GM21576 (cell line): ENCODE measurements at regions not wholly inside any gene's neighbourhood (a gene's known extent, or its start where the extent isn't known, plus 50 kb on each side); places are given as distances from the start of the nearest gene placed in this dataset.

Experiments
- ATAC-seq: cut with Tn5 transposase; IDR thresholded peaks from one replicate; pipeline ENCODE4 v1.9.1; 2021; ENCODE audit warnings: mild to moderate bottlenecking, moderate library complexity; ENCODE audit not compliant: unreplicated experiment

DNA sequence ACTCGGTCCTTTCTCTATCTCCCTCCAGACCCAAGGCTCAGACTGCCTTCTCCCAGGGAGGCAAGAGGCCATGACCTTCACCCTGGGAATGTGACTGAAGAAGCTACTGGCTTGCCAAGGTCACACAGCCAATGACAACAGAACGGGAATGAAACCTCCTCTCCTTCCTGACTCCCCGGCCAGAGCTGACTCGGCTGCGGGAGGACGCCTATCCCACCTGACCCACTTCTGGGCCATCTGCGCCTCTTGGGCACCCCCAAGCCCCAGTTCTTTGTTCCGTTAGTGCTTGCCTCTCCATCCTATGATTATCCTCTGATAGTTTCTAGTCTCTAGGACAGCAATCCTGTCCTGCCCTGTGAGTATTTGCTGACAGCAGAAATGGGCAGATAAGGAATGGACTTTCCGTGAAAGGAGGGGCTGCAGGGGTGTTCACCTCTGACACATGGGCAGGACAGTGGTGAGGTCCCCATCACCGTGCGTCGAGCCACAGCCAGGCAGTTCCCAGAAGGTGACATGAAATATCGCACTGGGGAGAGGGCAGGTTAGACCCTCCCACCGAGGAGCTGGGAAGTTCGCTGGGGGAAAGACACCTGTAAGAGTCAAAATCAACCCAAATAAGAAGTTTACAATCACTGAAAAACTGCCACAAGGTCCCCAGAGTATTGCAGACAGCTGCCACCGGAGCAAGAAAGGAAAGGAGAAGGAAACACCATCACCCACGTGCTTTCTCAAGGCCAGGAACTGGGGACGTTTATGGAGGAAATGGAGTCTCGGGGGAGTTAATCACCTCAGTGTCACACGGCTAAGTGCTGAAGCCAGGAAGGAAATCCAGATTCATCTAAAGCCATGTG, 63.0 kb downstream of the INSIG1 start:
- no peak for ATAC-seq

DNA sequence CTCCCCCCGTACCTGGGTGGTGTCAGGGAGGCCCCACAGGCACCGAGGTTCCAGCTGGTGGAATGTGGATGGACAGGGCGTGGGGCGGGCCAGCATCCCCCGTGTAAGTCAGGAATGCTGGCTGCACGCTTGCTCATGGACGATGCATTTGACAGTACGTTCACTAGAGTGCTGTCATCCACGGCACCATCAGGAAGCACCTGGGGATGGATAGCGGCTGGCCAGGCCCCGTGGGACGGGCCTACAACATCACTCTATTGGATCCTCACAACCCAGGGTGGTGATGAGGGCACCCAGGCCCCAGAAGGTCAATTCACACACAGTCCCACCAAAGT, 63.6 kb downstream of the INSIG1 start:
- no peak for ATAC-seq

DNA sequence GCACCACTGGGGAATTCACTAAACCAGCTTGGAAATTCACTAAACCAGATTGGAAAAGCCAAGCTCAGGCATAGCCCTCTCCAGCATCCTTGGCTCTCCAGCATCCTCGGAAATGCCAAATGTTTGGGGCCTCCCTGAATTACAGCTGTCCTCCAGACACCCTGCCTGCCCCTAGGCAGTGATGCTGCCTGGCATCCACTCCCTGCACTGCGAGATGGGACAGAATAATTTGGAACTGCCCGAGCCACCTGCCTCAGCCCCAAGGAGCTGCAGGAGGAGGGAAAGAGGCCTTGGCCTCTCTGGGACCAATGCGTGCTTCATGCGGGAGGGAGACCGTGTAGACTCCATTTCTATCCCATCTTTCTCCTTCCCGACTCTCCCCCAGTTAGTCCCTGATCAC, 64.3 kb downstream of the INSIG1 start:
- ATAC-seq: no peak

DNA sequence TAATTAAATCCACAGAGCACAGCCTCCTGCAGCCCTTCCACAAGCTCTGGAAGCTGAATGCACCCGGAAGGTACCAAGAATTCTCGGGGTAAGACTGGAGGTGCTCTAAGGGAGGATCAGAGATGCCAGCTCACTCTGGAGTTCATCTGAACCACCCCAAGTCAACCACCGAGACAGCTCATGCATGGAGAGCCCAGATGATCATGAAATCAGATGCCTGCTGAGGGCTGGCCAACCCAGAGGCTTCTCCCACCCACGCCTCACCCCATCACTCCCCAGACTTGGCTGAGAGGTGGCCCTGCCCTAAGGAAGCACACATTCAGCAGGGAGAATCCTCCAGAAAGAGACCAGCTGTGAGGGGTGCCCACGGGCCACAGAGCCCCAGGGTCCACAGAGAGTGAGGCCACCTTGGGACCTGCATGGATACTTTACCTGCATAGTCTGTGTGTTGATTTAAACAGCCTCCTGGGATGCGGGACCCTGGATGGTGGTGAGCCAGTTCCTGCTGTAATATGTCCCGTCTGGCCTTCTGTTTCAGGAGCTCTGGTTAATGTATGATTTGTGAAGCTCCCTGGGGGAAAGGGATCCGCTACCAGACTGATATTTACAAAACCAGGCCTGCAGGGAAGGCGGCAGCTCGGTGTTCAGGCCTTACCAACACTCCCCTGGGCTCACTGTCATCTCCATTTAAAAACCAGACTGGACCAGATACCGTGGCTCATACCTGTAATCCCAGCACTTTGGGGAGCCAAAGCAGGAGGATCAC, 64.9 kb downstream of the INSIG1 start:
- no peak for ATAC-seq

DNA sequence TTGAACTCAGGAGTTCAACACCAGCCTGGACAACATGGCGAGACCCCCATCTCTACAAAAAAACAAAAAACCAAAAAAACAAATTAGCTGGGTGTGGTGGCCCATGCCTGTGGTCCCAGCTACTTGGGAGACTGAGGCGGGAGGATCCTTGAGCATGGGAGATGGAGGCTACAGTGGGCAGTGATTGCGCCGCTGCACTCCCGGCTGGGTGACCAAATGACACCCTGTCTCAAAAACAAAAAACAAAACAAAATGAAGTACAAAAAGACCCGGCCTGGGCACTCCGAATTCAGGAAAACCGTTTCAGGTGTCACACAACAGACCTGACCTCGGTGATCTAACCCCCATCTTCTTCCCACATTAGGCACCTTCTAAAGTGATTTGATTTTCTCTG, 65.5 kb downstream of the INSIG1 start:
- no peak for ATAC-seq

DNA sequence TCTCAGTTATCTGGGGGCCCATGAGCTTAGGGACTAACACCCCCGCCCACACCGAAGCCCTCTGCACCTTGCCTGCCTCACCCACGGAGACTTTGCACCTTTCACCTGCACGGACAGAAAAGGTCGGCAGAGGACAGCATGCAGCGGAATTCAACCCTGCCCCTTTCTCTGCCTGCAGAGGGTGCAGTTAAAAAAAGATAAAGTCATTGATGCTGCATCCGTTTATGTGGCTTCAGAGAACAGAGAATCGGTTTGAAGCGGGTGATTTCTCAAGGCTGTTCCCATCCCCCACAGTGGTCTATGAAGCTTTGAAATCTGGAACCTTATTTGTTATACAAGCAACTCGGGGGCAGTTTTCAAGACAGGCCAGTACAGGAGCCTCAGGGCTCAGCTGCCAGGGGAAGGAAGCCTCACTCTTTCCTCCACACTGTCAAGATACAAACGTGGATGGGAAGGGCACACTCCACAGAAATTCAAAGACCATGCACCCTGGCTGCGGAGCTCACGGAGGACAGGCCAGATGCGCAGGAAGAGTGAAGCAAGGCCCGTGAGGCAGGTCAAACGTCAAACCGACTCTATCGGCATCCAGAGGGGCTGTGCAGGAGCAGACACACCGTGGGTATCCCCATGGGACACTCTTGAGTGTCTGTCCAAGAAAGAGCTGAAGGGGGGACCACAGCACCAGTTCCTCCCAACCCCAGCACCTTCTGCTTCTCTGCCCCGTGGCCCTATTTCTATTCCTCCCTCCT, 66.3 kb downstream of the INSIG1 start:
- no peak for ATAC-seq

DNA sequence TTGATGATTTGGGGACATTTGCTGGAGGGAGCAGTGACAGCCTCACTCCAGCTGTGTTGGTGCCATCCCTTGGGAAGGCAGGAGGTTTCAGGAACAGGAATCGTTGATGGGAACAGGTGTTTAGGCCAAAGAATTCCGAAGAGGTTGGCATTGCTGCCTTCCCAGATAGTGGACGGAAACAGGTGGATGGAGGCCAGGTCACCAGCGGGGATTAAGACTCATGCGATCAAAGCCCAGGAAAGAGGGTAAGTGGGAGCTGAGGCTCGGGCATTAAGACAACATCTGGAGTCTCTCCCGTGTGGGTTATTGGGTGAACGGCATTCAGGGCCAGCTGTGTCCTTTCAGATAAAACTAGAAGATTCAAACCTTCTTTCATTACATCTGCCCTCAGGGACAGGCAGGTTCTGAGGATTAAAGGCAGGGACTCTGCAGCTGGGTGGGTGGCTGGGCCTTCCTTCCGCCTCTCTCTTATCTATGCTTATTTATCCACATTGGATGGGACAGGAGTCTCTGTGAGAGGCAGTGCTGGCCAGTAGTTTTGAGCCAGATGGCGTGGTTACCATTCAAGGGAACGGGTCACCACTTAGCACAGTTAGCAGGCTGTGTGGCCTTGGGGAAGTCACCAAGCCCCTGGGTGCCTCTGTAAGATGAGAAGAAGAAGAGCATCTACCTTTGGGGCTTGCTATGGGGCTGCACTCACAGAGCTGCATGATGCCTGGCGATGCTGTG, 67.6 kb downstream of the INSIG1 start:
- ATAC-seq: no peak

DNA sequence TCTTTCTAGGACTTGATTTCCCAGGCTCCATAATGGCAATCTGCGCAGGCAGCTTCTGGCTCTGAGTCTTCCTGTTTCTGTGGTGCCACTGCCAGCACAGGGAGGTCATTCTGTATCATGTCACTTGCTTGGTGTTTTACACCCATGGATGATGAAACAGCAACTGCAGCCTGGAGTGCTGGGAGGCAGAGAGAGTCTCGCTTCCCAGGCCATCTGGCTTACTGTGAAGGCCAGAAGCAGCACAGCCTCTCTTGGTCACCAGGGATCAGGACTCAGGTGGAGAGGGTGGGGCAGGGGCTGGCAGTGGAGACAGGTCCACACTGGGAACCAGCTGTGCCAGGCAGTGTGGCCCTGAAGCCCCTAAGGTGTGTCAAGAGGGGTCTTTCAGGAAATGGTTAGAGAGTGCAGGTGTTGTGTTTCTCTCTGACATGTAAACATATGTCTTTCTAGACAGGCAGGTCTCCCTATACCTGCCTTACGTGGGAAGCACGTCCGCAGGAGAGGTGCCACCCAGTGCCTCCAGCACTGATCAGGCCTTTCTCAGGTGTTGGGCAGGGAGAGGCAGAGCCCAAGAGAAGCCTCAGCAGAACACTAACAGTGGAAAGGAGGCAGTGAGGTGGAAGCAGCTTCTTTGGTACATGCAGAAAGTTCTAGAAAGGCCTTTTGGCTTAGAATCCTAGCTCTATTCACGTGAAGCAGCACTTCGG, 71.4 kb downstream of the INSIG1 start:
- no peak for ATAC-seq

DNA sequence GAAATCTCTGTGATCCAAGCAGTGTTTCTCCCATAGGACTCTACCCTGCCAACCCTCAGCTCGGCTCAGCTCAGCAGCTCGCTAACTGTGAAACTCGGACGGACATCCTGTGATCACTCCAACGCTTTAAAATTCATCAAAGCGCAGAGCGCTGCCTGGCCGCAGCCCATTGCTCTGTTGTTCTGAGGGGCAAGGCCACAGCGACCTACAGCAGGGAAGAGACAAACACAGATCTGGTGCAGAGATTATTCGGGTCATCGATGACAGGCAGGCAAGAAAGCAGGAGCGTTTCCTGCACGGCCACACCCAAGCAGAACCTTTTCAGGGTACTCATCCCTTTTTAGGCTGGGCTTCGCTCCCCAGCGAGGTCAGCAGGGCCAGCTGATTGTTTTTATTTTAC, 72.1 kb downstream of the INSIG1 start:
- no peak for ATAC-seq

DNA sequence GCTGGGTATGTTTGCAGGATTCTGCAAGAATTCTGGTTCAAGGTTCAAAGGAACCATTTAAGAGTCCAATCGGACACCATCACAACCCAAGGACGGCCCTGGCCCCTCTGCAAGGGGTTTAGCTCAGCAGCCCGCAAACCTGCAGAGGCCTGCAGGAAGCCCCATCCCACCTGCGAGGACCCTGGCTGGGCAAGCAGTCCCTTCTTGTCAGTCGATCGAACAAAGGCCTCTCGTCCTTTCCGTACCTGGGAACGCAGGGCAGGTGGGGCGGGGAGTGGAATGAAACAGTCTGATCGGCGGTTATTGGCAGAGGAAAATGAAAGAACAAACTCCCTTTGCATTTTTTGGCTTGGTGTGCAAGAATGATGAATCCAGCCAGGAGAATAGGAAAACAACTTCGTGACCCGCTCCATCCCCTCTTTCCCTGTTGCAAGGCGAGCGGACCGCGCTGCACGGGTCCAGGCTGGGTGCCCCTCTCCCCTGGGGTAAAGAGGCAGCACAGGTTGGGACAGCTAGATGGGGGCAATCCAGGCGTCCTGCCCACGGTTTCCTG, 73.7 kb downstream of the INSIG1 start:
- ATAC-seq: no peak

DNA sequence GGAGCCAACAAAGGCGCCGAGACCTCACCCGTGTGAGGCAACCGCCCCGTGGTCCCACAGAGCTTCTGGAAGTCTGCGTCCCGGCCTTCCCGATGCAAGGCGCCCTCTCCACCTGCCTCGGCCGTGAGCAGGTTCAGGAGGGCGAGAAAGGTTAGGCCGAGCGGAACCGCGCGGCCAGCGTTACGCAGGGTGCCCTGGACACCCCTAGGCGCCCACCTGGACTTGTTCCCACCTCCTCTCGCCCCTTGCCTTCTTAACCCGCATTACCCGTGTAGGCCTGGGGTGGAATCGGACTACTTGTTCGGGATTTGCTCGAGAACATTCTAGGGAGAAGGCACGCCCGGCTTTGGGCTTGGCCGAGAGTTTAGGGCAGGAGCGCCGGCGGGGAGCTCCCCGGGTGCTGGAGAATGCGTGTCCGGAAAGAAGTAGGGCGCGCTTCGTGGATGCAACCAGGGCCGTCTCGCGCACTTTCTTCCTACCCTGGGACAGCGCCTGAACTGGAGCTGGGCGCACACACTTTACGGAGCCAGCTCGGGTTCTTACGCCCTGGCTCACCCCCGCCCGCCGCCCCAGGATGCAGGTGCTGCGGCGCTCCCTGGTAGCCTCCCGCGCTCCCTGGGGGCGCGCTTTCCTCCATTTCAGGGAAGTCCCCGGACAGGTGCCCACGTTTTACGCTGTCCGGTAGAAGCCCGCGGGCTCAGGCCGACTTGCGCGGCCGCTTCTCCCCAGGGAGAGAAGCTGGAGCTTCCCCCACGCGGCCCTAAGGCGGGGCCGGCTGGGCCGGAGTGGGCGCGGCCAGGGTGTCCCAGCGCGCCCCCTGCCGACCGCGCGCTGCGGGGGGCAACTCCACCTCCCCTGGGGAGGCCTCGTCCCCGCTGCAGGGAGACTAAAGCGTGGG, 74.5 kb downstream of the INSIG1 start:
- no peak for ATAC-seq

DNA sequence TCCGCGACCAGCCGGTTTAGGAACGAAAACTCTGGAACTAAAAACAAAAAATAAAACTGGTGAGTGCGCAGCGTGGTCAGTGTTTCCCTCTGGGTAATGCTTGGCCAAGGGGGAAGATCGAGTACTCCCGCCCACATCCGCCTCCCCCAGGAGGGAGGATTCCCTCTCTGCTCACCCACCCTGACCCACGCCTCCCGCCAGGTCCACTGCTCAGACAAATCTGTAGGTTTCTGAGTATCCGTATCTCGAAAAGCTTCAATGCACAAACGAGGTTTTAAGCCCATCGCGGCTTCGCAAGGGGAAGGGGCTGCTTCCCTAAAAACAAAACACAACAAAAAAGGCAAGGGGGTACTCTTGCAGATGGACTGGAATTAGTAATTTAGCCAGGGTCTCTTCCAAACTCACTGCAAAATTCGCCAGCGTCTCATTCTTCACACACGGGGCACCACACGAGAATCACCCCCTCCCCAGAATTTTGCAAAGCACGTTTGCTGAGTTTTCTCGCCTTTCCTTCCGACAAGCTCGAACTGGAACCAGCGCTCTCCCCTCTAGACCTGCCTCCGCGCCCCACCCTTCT, 75.2 kb downstream of the INSIG1 start:
- ATAC-seq: no peak

DNA sequence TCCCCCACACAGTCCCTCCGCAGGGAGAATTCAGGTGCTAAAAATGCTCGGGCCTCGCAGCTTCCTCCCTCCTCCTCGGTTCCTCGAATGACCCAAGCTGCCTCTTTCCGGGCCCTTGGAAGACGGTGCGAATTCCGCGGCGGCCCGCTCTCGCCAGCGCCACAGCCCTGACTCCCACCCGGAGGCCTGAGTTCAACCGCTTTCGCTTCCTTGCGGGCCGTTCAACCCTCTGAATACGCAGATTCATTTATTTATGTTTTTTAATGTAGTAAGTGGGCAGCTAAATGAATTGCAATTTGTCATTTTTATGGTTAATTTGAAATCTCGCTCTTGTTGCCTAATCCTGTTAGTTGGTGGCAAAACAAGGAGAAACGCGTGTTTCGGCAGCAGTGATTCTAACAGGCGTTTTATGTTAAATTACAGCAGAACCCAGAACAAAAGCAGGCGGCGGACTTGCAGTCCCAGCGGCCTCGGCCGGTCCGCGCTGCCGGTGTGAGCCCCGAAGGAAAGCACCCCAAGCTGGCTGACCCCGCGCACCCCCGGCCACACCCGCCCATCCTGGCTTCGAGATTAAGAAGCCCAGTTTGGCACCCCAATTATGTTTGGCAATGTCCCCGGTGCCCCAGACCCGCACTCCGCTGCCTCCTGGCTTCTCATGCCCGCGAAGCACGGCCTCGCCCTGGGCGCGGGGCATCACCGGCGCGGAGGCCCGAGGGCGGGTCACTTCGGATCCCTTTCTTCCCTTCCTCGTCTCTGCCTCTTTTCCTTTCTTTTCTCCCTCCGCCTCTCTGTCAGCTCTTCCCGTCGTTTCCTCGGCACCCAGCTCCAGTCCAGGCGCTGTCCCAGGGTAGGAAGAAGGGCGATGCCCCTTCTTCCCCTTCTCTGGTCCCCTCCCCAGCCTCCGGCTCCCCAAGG, 75.9 kb downstream of the INSIG1 start:
- ATAC-seq: no peak

DNA sequence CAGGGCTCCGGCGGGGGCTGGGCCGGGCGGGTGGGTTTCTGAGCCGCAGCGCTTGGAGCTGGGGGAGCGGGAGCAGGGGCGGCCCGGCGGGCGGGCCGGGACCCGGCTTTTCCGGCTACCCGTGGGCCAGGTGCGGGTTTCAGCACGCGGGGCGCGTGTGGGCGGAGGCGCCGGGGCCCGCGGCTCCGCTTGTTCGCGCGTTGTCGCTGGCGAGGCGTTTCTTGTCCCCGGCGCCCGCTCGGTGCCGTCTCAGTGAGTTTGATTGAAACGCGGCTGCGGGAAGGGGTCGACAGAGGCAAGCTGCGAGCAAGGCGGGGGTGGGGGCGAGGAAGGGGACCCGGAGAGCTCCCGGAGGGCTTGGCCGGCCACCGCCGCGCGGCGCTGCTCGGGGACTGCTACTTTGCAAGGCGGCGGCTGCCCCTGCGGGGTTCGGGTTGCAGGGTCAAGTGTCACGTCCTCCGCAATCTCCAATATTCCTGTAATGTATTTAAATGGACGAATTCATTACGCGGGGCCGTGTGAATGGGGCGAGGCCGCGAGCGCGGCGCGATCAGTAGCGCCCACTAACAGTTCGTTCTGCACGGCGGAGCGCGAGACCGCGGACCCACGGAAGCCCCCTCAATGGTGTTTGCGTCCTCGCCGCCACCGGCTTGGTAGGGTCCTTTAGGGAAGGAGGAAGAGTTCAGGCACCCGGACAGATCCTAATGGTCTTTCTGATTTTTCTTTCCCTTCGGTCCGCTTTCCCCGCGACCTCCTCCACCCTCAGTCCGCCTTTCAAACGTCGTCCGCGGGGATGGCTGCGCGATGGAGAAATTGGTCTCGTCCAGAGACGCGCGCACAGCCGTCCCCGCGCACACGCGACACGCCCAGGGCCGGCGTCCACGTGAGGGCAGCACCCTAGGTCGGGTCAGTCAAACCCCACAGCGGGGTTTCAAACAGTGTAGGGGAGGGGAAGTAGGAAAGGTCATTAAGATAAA, 76.9 kb downstream of the INSIG1 start:
- no peak for ATAC-seq

DNA sequence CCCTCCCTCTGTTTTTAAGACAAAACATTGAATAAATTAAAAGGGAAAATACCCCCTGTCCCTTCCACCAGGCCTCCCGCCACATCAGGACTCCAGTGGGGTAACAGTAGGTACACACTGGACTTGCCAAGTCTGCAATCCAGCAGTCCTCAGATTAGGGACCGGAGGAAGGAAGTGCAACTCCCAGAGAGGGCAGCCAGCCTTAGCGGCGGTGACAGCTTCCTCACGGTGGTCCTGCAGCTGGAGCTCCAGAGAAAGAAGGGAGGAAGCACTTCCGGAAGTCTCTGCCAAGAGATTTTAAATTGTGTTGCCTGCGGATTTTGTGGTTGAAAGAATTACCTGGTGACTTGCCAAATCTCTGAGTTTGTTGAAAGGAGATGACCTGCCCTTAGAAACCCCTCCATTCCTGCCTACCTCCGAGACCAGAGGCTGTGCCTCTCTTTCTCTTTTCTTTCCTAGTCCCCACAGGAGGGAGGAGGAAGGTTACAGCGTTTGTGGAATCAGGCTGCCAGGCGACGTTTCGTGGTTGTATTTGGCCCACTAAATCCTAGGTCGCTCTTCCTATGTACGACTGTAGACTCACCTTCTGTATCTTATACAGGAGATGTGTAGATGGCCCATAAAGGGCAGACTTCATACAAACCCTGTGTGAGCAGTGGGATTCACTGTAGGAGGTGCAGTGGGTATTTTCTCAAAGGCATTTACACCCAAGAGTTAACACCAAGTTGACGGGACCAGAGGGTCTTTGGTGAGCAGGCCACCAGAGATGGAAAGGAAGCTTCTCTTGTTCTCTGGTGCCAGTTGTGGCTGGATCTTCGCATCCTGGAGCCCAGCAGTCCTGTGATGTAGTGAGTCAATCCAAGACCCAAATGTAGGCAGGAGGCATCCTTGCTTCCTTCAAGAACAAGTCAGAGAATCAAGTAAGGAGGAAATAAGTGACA, 77.9 kb downstream of the INSIG1 start:
- ATAC-seq: no peak
